COLO668 (cell line): ENCODE measurements at regions not wholly inside any gene's neighbourhood (a gene's known extent, or its start where the extent isn't known, plus 50 kb on each side); places are given as distances from the start of the nearest gene placed in this dataset.

ENCODE experiments used
- DNase-seq: peaks from one replicate; lab custom pipeline; 2025; ENCODE audit not compliant: unreplicated experiment; lab: John Stamatoyannopoulos, UW

GRCh38 chr11:43574949-43575912, 105.3 kb upstream of the HSD17B12 start:
- peak; percentile 21 for DNase-seq

GRCh38 chr11:43575913-43576310, 104.6 kb upstream of the HSD17B12 start:
- DNase-seq: no peak

DNA sequence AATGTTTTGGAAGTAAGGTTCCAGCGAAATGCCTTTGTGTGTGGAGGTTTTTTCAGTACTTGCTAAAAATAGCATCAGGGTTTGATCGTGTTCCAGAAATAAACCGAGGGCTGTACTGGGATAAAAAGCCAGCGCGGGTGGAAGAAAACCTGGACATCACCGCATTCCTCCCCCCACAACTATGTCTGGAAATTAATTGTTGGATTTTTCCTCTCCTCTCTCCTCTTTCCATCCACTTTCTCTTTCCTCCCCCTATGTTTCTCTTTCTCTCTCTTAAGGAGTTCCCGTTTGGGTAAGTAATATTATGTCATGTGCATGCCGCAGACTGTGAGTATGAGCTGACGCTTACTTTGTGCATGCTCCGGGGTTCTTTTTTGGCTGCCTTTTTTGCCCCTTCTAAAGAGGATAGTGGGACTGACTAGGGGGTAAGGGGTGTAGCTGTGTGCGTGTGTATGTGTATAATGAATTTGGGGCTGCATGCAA, 104.2 kb upstream of the HSD17B12 start:
- DNase-seq: no peak

GRCh38 chr11:43576803-43577521, 103.6 kb upstream of the HSD17B12 start:
- peak; percentile 37 for DNase-seq

GRCh38 chr11:43577566-43578264, 102.8 kb upstream of the HSD17B12 start:
- no peak for DNase-seq

GRCh38 chr11:43578346-43579170, 102.0 kb upstream of the HSD17B12 start:
- DNase-seq: no peak

DNA sequence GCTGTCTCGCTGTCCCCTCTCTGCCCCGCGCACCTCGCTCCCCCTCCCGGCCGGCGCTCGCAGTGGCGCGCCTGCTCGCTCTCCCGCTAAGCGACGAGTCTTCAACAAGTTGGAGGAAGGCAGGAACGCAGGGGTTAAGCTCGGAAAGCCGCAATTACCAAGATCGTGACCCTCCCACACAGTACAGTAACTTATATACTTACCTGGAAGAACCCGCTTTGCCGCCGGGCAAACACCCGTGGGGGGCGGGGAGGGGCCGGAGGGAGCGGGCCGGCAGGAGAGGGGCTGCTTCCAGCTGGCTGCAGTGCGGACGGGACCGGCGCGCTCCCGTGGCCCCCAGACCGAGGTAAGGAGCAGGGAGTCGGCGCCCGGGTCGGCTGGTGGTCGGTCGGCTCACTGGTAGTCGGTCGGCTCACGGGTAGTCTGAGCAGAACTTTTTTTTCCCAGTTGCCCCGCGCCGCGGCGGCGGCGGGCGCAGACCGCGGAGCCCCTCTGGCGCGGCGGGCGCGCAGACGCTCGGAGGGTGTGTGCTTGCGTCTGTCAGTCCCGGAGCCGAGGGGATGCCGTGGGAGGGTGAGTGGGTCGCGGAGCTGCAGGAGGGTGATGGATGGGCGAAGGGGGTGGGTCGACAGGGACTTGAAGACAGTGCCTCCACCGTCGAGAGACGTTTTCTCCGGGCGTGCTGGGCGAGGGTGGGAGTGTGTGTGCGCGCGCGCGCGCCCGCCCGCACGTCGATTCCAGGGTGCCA, 101.2 kb upstream of the HSD17B12 start:
- DNase-seq: peak; percentile 60

- no peak for DNase-seq
These were observed 100.6 kb upstream of the HSD17B12 start for GRCh38 chr11:43579919-43580276.

GRCh38 chr11:43580735-43581369, 99.7 kb upstream of the HSD17B12 start:
- no peak for DNase-seq

- DNase-seq: no peak
These were observed 99.0 kb upstream of the HSD17B12 start for GRCh38 chr11:43581370-43582023.

DNA sequence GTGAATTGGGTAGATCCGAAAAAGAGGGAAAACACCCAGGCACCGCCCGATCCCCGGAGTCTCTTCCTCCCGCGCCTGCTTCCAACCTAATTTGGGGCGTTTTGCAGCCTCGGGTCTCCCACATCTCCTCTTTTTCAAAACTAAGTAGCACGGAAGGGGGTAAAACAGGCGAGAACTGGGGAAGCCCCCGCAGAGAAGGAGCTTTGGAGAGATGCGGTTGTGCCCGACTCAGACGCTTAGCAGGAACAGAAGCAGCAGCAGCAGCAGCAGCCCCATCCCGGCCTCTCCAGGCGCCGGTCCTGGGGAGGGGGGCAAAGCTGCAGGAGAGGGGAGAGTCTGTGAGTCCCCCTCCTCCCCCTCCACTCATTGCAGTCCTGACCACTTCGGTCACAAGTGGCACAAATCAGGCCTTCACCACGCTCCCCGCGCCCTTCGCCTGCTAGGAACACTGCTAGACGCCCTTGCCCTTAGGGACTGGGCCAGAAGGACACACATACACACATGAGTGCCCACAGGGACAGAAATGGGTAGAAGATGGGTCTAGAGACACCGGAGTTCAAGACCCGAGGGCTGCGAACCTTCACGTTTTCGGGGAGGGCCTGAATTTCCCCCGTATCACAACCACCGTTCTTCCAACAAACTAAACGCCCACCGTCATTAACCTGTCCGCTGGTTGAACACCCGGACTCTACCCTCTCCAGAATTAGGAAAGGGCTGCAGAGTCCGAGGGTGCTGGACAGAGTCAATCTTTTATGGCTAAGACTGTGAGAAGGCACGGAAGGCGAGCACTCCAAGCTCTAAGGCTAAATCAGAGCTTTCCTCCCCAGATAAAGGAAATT, 98.3 kb upstream of the HSD17B12 start:
- DNase-seq: no peak

GRCh38 chr11:43582863-43583462, 97.6 kb upstream of the HSD17B12 start:
- DNase-seq: no peak

DNA sequence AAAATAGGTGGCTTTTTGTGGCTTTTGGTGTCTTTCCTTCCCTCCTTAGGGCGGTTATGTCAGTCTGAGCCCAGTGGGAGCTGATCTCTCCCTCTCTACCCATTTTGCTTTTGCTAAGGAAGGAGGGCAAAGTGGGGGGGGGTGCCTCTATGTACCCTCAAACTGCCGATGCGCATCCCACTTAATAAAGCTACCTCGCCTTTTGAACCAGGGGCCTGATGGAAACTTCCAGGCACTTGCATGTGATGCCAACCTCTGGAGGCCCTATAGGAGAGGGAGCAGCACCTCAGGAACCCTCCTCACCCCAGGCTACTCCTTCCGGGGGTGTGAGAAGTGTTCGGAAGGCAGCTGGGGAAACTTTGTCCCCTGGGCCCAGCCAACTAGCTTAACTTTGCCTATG, 97.0 kb upstream of the HSD17B12 start:
- DNase-seq: no peak

- DNase-seq: no peak
These were observed 94.5 kb upstream of the HSD17B12 start for GRCh38 chr11:43585877-43586608.

GRCh38 chr11:43589601-43590250, 90.8 kb upstream of the HSD17B12 start:
- no peak for DNase-seq

DNA sequence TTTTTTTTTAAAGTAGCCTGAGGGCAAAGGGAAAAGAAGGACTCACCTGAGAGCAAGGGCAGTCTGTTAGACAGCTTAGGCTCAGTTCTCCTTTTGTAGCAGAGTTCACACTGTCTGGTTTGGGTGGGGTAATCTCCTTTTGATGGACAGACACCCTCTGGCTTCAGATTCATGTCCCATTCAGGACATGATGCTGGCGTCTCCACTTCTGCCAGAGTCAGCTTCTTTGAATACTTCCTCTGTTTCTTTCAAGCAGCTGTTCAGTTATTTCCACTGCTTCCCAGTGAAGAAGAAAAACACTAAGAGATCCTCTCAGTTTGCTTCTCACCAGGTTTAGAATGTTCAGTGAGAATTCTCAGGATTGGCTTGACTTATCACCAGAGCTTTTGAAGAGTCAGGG, 79.0 kb upstream of the HSD17B12 start:
- DNase-seq: no peak
